ENCODE measurements at regions not wholly inside any gene's neighbourhood (a gene's known extent, or its start where the extent isn't known, plus 50 kb on each side); places are given as distances from the start of the nearest gene placed in this dataset.

- no peaks in the 10 kb centered on the region for H3K36me3 ChIP-seq (ENCODE audit: control insufficient read depth in 2 of 2, insufficient read depth in 2 of 2, low read length in 1 of 2)
- ATAC-seq (no peak), DNase-seq (ENCODE audit: low read depth, low spot score) (no peak), FAIRE-seq (no peak)
- intact Hi-C loops (cut with micrococcal nuclease; ENCODE audit: unreplicated experiment), result no loop called here
- H4K20me1 ChIP-seq (ENCODE audit: control insufficient read depth, insufficient read depth), result no peaks in the 10 kb centered on the region
- H3K27me3 ChIP-seq (replicated peaks in 1 of 2; ENCODE audit: control insufficient read depth in 2 of 2, insufficient read depth in 2 of 2, low read length in 1 of 2), result no peaks in the 10 kb centered on the region
- H3K4me1 ChIP-seq (ENCODE audit: control insufficient read depth, insufficient read depth, low read length), result no peaks in the 10 kb centered on the region
- H3K79me2 ChIP-seq (ENCODE audit: control insufficient read depth, insufficient read depth, low read length), result no peaks in the 10 kb centered on the region
- BruUV-seq (replicated peaks), result no TSS peak
- TF ChIP-seq ASH2L (IDR thresholded peaks at IDR 0.05; ENCODE audit: borderline replicate concordance, low read depth), result no peak
- TF ChIP-seq ZBTB11 (CRISPR knock-in tag; IDR thresholded peaks at IDR 0.05), result no peak
- no peak for TF ChIP-seq IRF3 (IDR thresholded peaks at IDR 0.05)
- no peak for TF ChIP-seq TBL1XR1 (IDR thresholded peaks at IDR 0.05; ENCODE audit: low read depth, low read length)
- TF ChIP-seq NFIC (IDR thresholded peaks at IDR 0.05; ENCODE audit: low read depth, low read length), result no peak
- no peak for TF ChIP-seq EP300 (IDR thresholded peaks at IDR 0.05; ENCODE audit: borderline replicate concordance in 1 of 2, control insufficient read depth in 1 of 2, low read depth in 2 of 2, low read length in 2 of 2)
- no peak for TF ChIP-seq YY1 (IDR thresholded peaks at IDR 0.05; ENCODE audit: low read depth, low read length)
- TF ChIP-seq POLR2AphosphoS5 (IDR thresholded peaks at IDR 0.05; ENCODE audit: low read length), result no peak
- no peak for TF ChIP-seq SUPT20H (IDR thresholded peaks at IDR 0.05; ENCODE audit: borderline replicate concordance, control insufficient read depth, low read depth, low read length)
- TF ChIP-seq HCFC1 (IDR thresholded peaks at IDR 0.05; ENCODE audit: low read length), result no peak
- TF ChIP-seq NR2C2 (IDR thresholded peaks at IDR 0.05; ENCODE audit: borderline replicate concordance, control insufficient read depth, insufficient read length, low read depth), result no peak
- no peak for TF ChIP-seq NFXL1 (IDR thresholded peaks at IDR 0.05; ENCODE audit: borderline replicate concordance)
- POLR2A ChIA-PET, result no interaction called here
- H2AFZ ChIP-seq (ENCODE audit: control insufficient read depth, low read depth, low read length), result no peak overlapping the region
- H3K27ac ChIP-seq (ENCODE audit: control insufficient read depth, insufficient read depth), result no peak overlapping the region
- no peak overlapping the region for H3K4me2 ChIP-seq (ENCODE audit: control insufficient read depth, insufficient read depth)
- H3K9ac ChIP-seq (ENCODE audit: control insufficient read depth, insufficient read depth, low read length), result no peak overlapping the region
- SMC1A ChIA-PET (ENCODE audit: uncharacterized antibody, unreplicated experiment), result no interaction called here
- H3K9me3 ChIP-seq (replicated peaks; ENCODE audit: control insufficient read depth, insufficient read depth, low read length), result no peaks in the 10 kb centered on the region
- in situ Hi-C loops (cut with MboI), result no loop called here
- CTCF ChIA-PET, result interaction anchor here (1.2 kb wide), 1 partner anchor 352 kb away, joined by 4 read pairs; no protein-coding TSS in a partner anchor
- WGBS (ENCODE audit: insufficient coverage, insufficient replicate concordance, low lambda C conversion rate, missing lambda C conversion rate), result 45% methylated on average over 2 of the region's 2 CpGs
- no peak overlapping the region for H3K4me3 ChIP-seq
- RAD21 ChIA-PET (ENCODE audit: unreplicated experiment), result no interaction called here
These were observed 165.1 kb downstream of the GXYLT1 start for GRCh38 chr12:41979574-41979973.

All from GM12878 (cell line).